ENCODE measurements at regions not wholly inside any gene's neighbourhood (a gene's known extent, or its start where the extent isn't known, plus 50 kb on each side); places are given as distances from the start of the nearest gene placed in this dataset.

GRCh38 chr15:62940755-62941361 lies 101.7 kb upstream of the TPM1 start:
- DNase-seq (ENCODE audit: low read depth in 3 of 3): no peak

GRCh38 chr15:62941699-62942098 lies 100.8 kb upstream of the TPM1 start:
- no peak for DNase-seq (ENCODE audit: low read depth in 3 of 3)

- no peak for DNase-seq (ENCODE audit: low read depth in 3 of 3)
Observed at GRCh38 chr15:62942428-62942827, 100.1 kb upstream of the TPM1 start.

GRCh38 chr15:62945063-62945462 lies 97.5 kb upstream of the TPM1 start:
- DNase-seq (ENCODE audit: low read depth in 3 of 3): no peak

GRCh38 chr15:62945760-62946159 lies 96.8 kb upstream of the TPM1 start:
- no peak for DNase-seq (ENCODE audit: low read depth in 3 of 3)

GRCh38 chr15:62946940-62947339 lies 95.6 kb upstream of the TPM1 start:
- no peak for DNase-seq (ENCODE audit: low read depth in 3 of 3)

- DNase-seq (ENCODE audit: low read depth in 3 of 3): no peak
Observed at GRCh38 chr15:62950462-62950931, 92.0 kb upstream of the TPM1 start.

GRCh38 chr15:62951481-62951880 lies 91.1 kb upstream of the TPM1 start:
- no peak for DNase-seq (ENCODE audit: low read depth in 3 of 3)

- DNase-seq (ENCODE audit: low read depth in 3 of 3): no peak
Observed at GRCh38 chr15:62953021-62953420, 89.5 kb upstream of the TPM1 start.

GRCh38 chr15:62953496-62954045 lies 89.0 kb upstream of the TPM1 start:
- no peak for DNase-seq (ENCODE audit: low read depth in 3 of 3)

GRCh38 chr15:62957130-62957529 lies 85.4 kb upstream of the TPM1 start:
- DNase-seq (ENCODE audit: low read depth in 3 of 3): no peak

GRCh38 chr15:62958528-62959363 lies 83.8 kb upstream of the TPM1 start:
- no peak for DNase-seq (ENCODE audit: low read depth in 3 of 3)

- DNase-seq (ENCODE audit: low read depth in 3 of 3): no peak
Observed at GRCh38 chr15:62961134-62961533, 81.4 kb upstream of the TPM1 start.

- no peak for DNase-seq (ENCODE audit: low read depth in 3 of 3)
Observed at GRCh38 chr15:62962101-62962995, 80.2 kb upstream of the TPM1 start.

- no peak for DNase-seq (ENCODE audit: low read depth in 3 of 3)
Observed at GRCh38 chr15:62964251-62964650, 78.3 kb upstream of the TPM1 start.

- DNase-seq (ENCODE audit: low read depth in 3 of 3): no peak
Observed at GRCh38 chr15:62966294-62967078, 76.1 kb upstream of the TPM1 start.

- no peak for DNase-seq (ENCODE audit: low read depth in 3 of 3)
Observed at GRCh38 chr15:62968699-62969098, 73.8 kb upstream of the TPM1 start.

GRCh38 chr15:62969442-62970089 lies 73.0 kb upstream of the TPM1 start:
- no peak for DNase-seq (ENCODE audit: low read depth in 3 of 3)

- DNase-seq (ENCODE audit: low read depth in 3 of 3): no peak
Observed at GRCh38 chr15:62972814-62973213, 69.7 kb upstream of the TPM1 start.

GRCh38 chr15:62975515-62975914 lies 67.0 kb upstream of the TPM1 start:
- no peak for DNase-seq (ENCODE audit: low read depth in 3 of 3)
